Ishikawa (cell line): ENCODE measurements at regions not wholly inside any gene's neighbourhood (a gene's known extent, or its start where the extent isn't known, plus 50 kb on each side); places are given as distances from the start of the nearest gene placed in this dataset.

ENCODE experiments used
- CEBPB ChIP-seq: IDR thresholded peaks from 2 replicates; pipeline ENCODE4 v1.6.1; 2012
- EGR1 ChIP-seq: IDR thresholded peaks from 2 replicates; pipeline ENCODE4 v1.6.1; 2012
- EP300 ChIP-seq: IDR thresholded peaks from 2 replicates; pipeline ENCODE4 v1.6.1; 2012; ENCODE audit warnings: borderline replicate concordance
- FOXM1 ChIP-seq: IDR thresholded peaks from 2 replicates; pipeline ENCODE4 v1.6.1; 2012; ENCODE audit warnings: low read depth, borderline replicate concordance
- MAX ChIP-seq: IDR thresholded peaks from 2 replicates; pipeline ENCODE4 v1.6.1; 2012
- NFIC ChIP-seq: IDR thresholded peaks from 2 replicates; pipeline ENCODE4 v1.6.1; 2012
- RAD21 ChIP-seq: IDR thresholded peaks from 2 replicates; pipeline ENCODE4 v1.6.1; 2012; ENCODE audit warnings: low read depth
- TAF1 ChIP-seq: IDR thresholded peaks from 2 replicates; pipeline ENCODE4 v1.6.1; 2012; ENCODE audit warnings: low read depth, mild to moderate bottlenecking
- TCF12 ChIP-seq: IDR thresholded peaks from 2 replicates; pipeline ENCODE4 v1.6.1; 2012; ENCODE audit warnings: low read depth
- TEAD4 ChIP-seq: IDR thresholded peaks from 2 replicates; pipeline ENCODE4 v1.6.1; 2012
- USF1 ChIP-seq: IDR thresholded peaks from 2 replicates; pipeline ENCODE4 v1.6.1; 2012
- YY1 ChIP-seq: IDR thresholded peaks from 2 replicates; pipeline ENCODE4 v1.6.1; 2012; ENCODE audit warnings: low read depth

- TF ChIP-seq TCF12 (no peak), MAX (no peak), YY1 (no peak), EGR1 (no peak), CEBPB (no peak), USF1 (no peak), FOXM1 (no peak), RAD21 (no peak), EP300 (no peak), NFIC (no peak), TAF1 (no peak), TEAD4 (no peak)
Observed at GRCh38 chr9:105074491-105074890, 146.5 kb upstream of the ABCA1 start.
